ENCODE measurements at regions not wholly inside any gene's neighbourhood (a gene's known extent, or its start where the extent isn't known, plus 50 kb on each side); places are given as distances from the start of the nearest gene placed in this dataset.

DNA sequence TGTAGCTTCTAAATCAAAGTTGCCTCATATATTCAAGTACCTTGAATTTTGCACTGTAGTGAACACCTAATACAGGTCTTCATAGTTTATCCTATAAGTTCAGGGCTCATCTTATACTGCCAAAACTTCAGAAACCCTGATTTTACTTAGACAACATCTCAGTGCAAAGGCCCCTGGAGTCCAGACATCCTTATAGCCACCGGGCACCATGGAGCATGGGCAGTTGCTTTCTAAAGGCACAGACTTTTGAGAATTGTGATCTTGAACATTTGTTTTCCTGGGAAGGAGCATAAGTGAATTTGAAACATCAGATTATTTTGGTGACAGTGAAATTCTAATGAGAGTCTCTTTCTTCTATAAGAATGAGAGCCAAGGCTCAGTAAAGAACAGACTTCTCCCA lies 292.3 kb downstream of the CYRIA start:
- Histone ChIP-seq H2BK20ac (ENCODE audit: low read depth, low read length, poor library complexity, severe bottlenecking) (no peak overlapping the region), H3K79me2 (ENCODE audit: insufficient read depth, low read length) (no peaks in the 10 kb centered on the region), H3K4me1 (ENCODE audit: insufficient read depth, low read length) (no peaks in the 10 kb centered on the region), H2BK12ac (ENCODE audit: insufficient read length, low read depth, low read length) (no peak overlapping the region), H2BK15ac (ENCODE audit: low read depth, low read length) (no peak overlapping the region), H3T11ph (ENCODE audit: low read length) (no peak overlapping the region), H2AK5ac (ENCODE audit: insufficient read length, low read length) (no peak overlapping the region), H3K23ac (ENCODE audit: insufficient read length, low read depth, low read length) (no peak overlapping the region), H2BK5ac (ENCODE audit: insufficient read length, low read length) (no peak overlapping the region), H4K8ac (replicated peaks; ENCODE audit: insufficient read length, low read depth, low read length) (no peak overlapping the region), H3K27ac (ENCODE audit: insufficient read length, low read depth, low read length) (no peak overlapping the region), H4K5ac (ENCODE audit: insufficient read length, low read depth, low read length) (no peak overlapping the region), H4K91ac (ENCODE audit: insufficient read length, low read depth, low read length) (no peak overlapping the region), H3K9me3 (ENCODE audit: control insufficient read depth, low read depth, low read length) (no peaks in the 10 kb centered on the region), H3K79me1 (ENCODE audit: insufficient read depth, low read depth, low read length, poor library complexity, severe bottlenecking) (no peaks in the 10 kb centered on the region), H3K27me3 (ENCODE audit: insufficient read depth, low read length) (no peaks in the 10 kb centered on the region; the same call in 1 of the 2 replicates), H3K4ac (ENCODE audit: low read depth, low read length) (no peak overlapping the region), H3K14ac (ENCODE audit: insufficient read depth, low read length) (no peak overlapping the region), H2AFZ (ENCODE audit: low read length) (no peak overlapping the region), H3K23me2 (ENCODE audit: insufficient read length, low read depth, low read length, poor library complexity, severe bottlenecking) (no peaks in the 10 kb centered on the region), H3K18ac (ENCODE audit: insufficient read length, low read depth, low read length) (no peak overlapping the region), H3K9ac (ENCODE audit: extremely low read depth, insufficient read length, low read length) (no peak overlapping the region), H3K4me2 (ENCODE audit: insufficient read depth, insufficient read length, low read length) (no peak overlapping the region), H2BK120ac (ENCODE audit: low read depth, low read length, poor library complexity, severe bottlenecking) (no peak overlapping the region), H4K20me1 (ENCODE audit: control insufficient read depth, insufficient read depth, insufficient read length) (no peaks in the 10 kb centered on the region), H3K56ac (ENCODE audit: insufficient read length, low read depth, low read length) (no peak overlapping the region)
- TF ChIP-seq, protein P1, sequence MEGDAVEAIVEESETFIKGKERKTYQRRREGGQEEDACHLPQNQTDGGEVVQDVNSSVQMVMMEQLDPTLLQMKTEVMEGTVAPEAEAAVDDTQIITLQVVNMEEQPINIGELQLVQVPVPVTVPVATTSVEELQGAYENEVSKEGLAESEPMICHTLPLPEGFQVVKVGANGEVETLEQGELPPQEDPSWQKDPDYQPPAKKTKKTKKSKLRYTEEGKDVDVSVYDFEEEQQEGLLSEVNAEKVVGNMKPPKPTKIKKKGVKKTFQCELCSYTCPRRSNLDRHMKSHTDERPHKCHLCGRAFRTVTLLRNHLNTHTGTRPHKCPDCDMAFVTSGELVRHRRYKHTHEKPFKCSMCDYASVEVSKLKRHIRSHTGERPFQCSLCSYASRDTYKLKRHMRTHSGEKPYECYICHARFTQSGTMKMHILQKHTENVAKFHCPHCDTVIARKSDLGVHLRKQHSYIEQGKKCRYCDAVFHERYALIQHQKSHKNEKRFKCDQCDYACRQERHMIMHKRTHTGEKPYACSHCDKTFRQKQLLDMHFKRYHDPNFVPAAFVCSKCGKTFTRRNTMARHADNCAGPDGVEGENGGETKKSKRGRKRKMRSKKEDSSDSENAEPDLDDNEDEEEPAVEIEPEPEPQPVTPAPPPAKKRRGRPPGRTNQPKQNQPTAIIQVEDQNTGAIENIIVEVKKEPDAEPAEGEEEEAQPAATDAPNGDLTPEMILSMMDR (conservative IDR thresholded peaks at IDR 0.05), result no peak
- Mint-ChIP-seq H3K4me3 (no peak overlapping the region), H3K27ac (no peak overlapping the region), H3K36me3 (ENCODE audit: insufficient read depth in 1 of 3, low read depth in 3 of 3) (no peaks in the 10 kb centered on the region), H3K4me1 (peaks cover 0 to 2% of the 10 kb centered on the region in 2 experiments; a peak in 1 of 4 replicates), H3K27me3 (ENCODE audit: low read depth) (peaks cover 2% of the 10 kb centered on the region; the same call in 1 of the 2 replicates), H3K9me3 (peaks cover 2 to 4% of the 10 kb centered on the region in 2 experiments; a peak in 3 of 5 replicates)
- no CpG with 5 or more reads among the region's 1 CpG for WGBS (ENCODE audit: extremely low coverage, insufficient read length, low lambda C conversion rate)
- DNase-seq, result no peak

All from H9 (cell line).